Neural progenitor cell (in vitro differentiated cells): ENCODE measurements at regions not wholly inside any gene's neighbourhood (a gene's known extent, or its start where the extent isn't known, plus 50 kb on each side); places are given as distances from the start of the nearest gene placed in this dataset.

Source experiments
- CTCF ChIP-seq: fragments of 200-600 bp; sonication (generic); IDR thresholded peaks from 2 replicates; pipeline ENCODE4 v1.5.1; 2017; ENCODE audit warnings: antibody characterized with exemption, mild to moderate bottlenecking
- EZH2 ChIP-seq: fragments of 200-600 bp; sonication (generic); IDR thresholded peaks from 2 replicates; pipeline ENCODE4 v1.6.1; 2017; ENCODE audit warnings: antibody characterized with exemption, mild to moderate bottlenecking, moderate library complexity

- TF ChIP-seq CTCF (no peak), EZH2 (no peak)
Measured at GRCh38 chr3:124174476-124174875, 182.6 kb upstream of the ROPN1 start.
